ENCODE measurements at regions not wholly inside any gene's neighbourhood (a gene's known extent, or its start where the extent isn't known, plus 50 kb on each side); places are given as distances from the start of the nearest gene placed in this dataset.
"Not testable (repeated sequence)": the region's sequence is repeated elsewhere in the genome, so short reads cannot be mapped to it uniquely, and the experiment has no call there.

GRCh38 chrX:118228456-118228855 is 111.8 kb upstream of the KLHL13 start:
- in situ Hi-C loops (cut with MboI; ENCODE audit: low sequenced_read_pairs in 4 of 4), result no loop called here

GRCh38 chrX:118231464-118231863 is 114.4 kb upstream of the WDR44 start:
- no peak overlapping the region for H3K4me3 ChIP-seq
- intact Hi-C loops (cut with DNase I; ENCODE audit: low total_unique reads), result no loop called here
- in situ Hi-C loops (cut with MboI; ENCODE audit: low sequenced_read_pairs in 4 of 4), result no loop called here

More at GRCh38 chrX:118228456-118228855, 111.8 kb upstream of the KLHL13 start:
- no peak for DNase-seq
- Histone ChIP-seq H3K36me3 (no peaks in the 10 kb centered on the region), H3K27me3 (peaks cover 0 to 3% (median 0%) of the 10 kb centered on the region in 3 donors), H3K4me1 (no peaks in the 10 kb centered on the region), H3K4me3 (no peak overlapping the region), H3K9me3 (no peaks in the 10 kb centered on the region), H3K27ac (no peak overlapping the region)
- intact Hi-C loops (cut with DNase I; ENCODE audit: low total_unique reads), result no loop called here
- ATAC-seq, result no peak
- no peak for TF ChIP-seq POLR2A (IDR thresholded peaks at IDR 0.05)
- TF ChIP-seq CTCF (IDR thresholded peaks at IDR 0.05 in 4 of 5, conservative IDR thresholded peaks at IDR 0.05 in 1 of 5), result no peak

GRCh38 chrX:118239178-118239870 is 106.6 kb upstream of the WDR44 start:
- ATAC-seq (no peak), DNase-seq (no peak)
- TF ChIP-seq POLR2A (IDR thresholded peaks at IDR 0.05) (no peak), CTCF (IDR thresholded peaks at IDR 0.05 in 4 of 5, conservative IDR thresholded peaks at IDR 0.05 in 1 of 5) (no peak)

More at GRCh38 chrX:118231464-118231863, 114.4 kb upstream of the WDR44 start:
- ATAC-seq (no peak), DNase-seq (no peak)
- H3K36me3 ChIP-seq, result no peaks in the 10 kb centered on the region
- no peak for TF ChIP-seq POLR2A (IDR thresholded peaks at IDR 0.05)
- TF ChIP-seq CTCF (IDR thresholded peaks at IDR 0.05 in 4 of 5, conservative IDR thresholded peaks at IDR 0.05 in 1 of 5), result no peak
- H3K9me3 ChIP-seq, result no peaks in the 10 kb centered on the region
- H3K4me1 ChIP-seq, result no peaks in the 10 kb centered on the region
- H3K27ac ChIP-seq, result no peak overlapping the region
- peaks cover 0 to 3% (median 0%) of the 10 kb centered on the region in 3 donors for H3K27me3 ChIP-seq

GRCh38 chrX:118239913-118240698 is 105.8 kb upstream of the WDR44 start:
- in situ Hi-C loops (cut with MboI; ENCODE audit: low sequenced_read_pairs in 4 of 4), result no loop called here
- no peak for DNase-seq

More at GRCh38 chrX:118239178-118239870, 106.6 kb upstream of the WDR44 start:
- Histone ChIP-seq H3K36me3 (no peaks in the 10 kb centered on the region), H3K27me3 (no peaks in the 10 kb centered on the region), H3K9me3 (no peaks in the 10 kb centered on the region), H3K4me1 (peaks cover 0 to 4% of the 10 kb centered on the region in 2 donors), H3K4me3 (no peak overlapping the region), H3K27ac (no peak overlapping the region)
- intact Hi-C loops (cut with DNase I; ENCODE audit: low total_unique reads) (no loop called here), in situ Hi-C loops (cut with MboI; ENCODE audit: low sequenced_read_pairs in 4 of 4) (no loop called here)

GRCh38 chrX:118246961-118247360 is 98.9 kb upstream of the WDR44 start:
- H3K36me3 ChIP-seq; H3K27ac ChIP-seq; intact Hi-C loops (cut with DNase I; ENCODE audit: low total_unique reads); ATAC-seq; H3K27me3 ChIP-seq; H3K4me3 ChIP-seq; H3K9me3 ChIP-seq; H3K4me1 ChIP-seq; DNase-seq; in situ Hi-C loops (cut with MboI; ENCODE audit: low sequenced_read_pairs in 4 of 4): not testable (repeated sequence)

More at GRCh38 chrX:118239913-118240698, 105.8 kb upstream of the WDR44 start:
- TF ChIP-seq POLR2A (IDR thresholded peaks at IDR 0.05), result no peak
- TF ChIP-seq CTCF (IDR thresholded peaks at IDR 0.05 in 4 of 5, conservative IDR thresholded peaks at IDR 0.05 in 1 of 5), result no peak
- ATAC-seq, result no peak
- no peaks in the 10 kb centered on the region for H3K27me3 ChIP-seq
- H3K27ac ChIP-seq, result no peak overlapping the region
- no peaks in the 10 kb centered on the region for H3K36me3 ChIP-seq
- H3K9me3 ChIP-seq, result no peaks in the 10 kb centered on the region
- intact Hi-C loops (cut with DNase I; ENCODE audit: low total_unique reads), result no loop called here
- peaks cover 0 to 4% of the 10 kb centered on the region in 2 donors for H3K4me1 ChIP-seq
- no peak overlapping the region for H3K4me3 ChIP-seq
